Fibroblast of peridontal ligament (primary cell): ENCODE measurements at regions not wholly inside any gene's neighbourhood (a gene's known extent, or its start where the extent isn't known, plus 50 kb on each side); places are given as distances from the start of the nearest gene placed in this dataset.

ENCODE experiments used
- DNase-seq: peaks from one replicate; pipeline ENCODE4 v3.0.0-alpha.2; 2010; ENCODE audit errors: extremely low read depth

GRCh38 chr16:64541621-64542020, 580.2 kb downstream of the CDH11 start:
- no peak for DNase-seq

- no peak for DNase-seq
Observed at GRCh38 chr16:64540434-64540833, 581.4 kb downstream of the CDH11 start.

- no peak for DNase-seq
Observed at GRCh38 chr16:64539811-64540371, 582.0 kb downstream of the CDH11 start.

- DNase-seq: no peak
Observed at GRCh38 chr16:64534180-64534780, 587.6 kb downstream of the CDH11 start.

- DNase-seq: no peak
Observed at GRCh38 chr16:64532691-64533090, 589.2 kb downstream of the CDH11 start.

- DNase-seq: peak; percentile 38
Observed at GRCh38 chr16:64532117-64532516, 589.7 kb downstream of the CDH11 start.

GRCh38 chr16:64531401-64531800, 590.5 kb downstream of the CDH11 start:
- no peak for DNase-seq

- no peak for DNase-seq
Observed at GRCh38 chr16:64522548-64522947, 599.3 kb downstream of the CDH11 start.

GRCh38 chr16:64513871-64514270, 608.0 kb downstream of the CDH11 start:
- no peak for DNase-seq

- no peak for DNase-seq
Observed at GRCh38 chr16:64507240-64508024, 614.4 kb downstream of the CDH11 start.

GRCh38 chr16:64499211-64499610, 622.7 kb downstream of the CDH11 start:
- DNase-seq: no peak

GRCh38 chr16:64498363-64498762, 623.5 kb downstream of the CDH11 start:
- DNase-seq: no peak

GRCh38 chr16:64493709-64494108, 628.2 kb downstream of the CDH11 start:
- no peak for DNase-seq

GRCh38 chr16:64489449-64489848, 632.4 kb downstream of the CDH11 start:
- DNase-seq: no peak

- DNase-seq: no peak
Observed at GRCh38 chr16:64486561-64486960, 635.3 kb downstream of the CDH11 start.

- DNase-seq: no peak
Observed at GRCh38 chr16:64481497-64481896, 640.4 kb downstream of the CDH11 start.

- peak; percentile 92 for DNase-seq
Observed at GRCh38 chr16:64478252-64478906, 643.5 kb downstream of the CDH11 start.

GRCh38 chr16:64475627-64476351, 646.1 kb downstream of the CDH11 start:
- DNase-seq: peak; percentile 47

GRCh38 chr16:64470916-64471315, 650.9 kb downstream of the CDH11 start:
- DNase-seq: no peak

- DNase-seq: peak; percentile 67
Observed at GRCh38 chr16:64469906-64470702, 651.8 kb downstream of the CDH11 start.

GRCh38 chr16:64469351-64469750, 652.5 kb downstream of the CDH11 start:
- DNase-seq: no peak
